ENCODE measurements at regions not wholly inside any gene's neighbourhood (a gene's known extent, or its start where the extent isn't known, plus 50 kb on each side); places are given as distances from the start of the nearest gene placed in this dataset.

- TF ChIP-seq CTCF (IDR thresholded peaks at IDR 0.05) (no peak), POLR2A (IDR thresholded peaks at IDR 0.05) (no peak)
These were observed 71.6 kb upstream of the MDGA2 start for GRCh38 chr14:47746986-47747385.

Data from adrenal gland (tissue), 5 donors.